NCI-H69 (cell line): ENCODE measurements at regions not wholly inside any gene's neighbourhood (a gene's known extent, or its start where the extent isn't known, plus 50 kb on each side); places are given as distances from the start of the nearest gene placed in this dataset.
A peak's percentile ranks its signal among the peaks of the same experiment; 100 is the strongest.

ENCODE experiments used
- DNase-seq: peaks from one replicate; lab custom pipeline; 2025; lab: John Stamatoyannopoulos, UW

- DNase-seq = no peak
Observed at GRCh38 chr13:94968757-94969086, 256.4 kb upstream of the SOX21 start.

- peak; percentile 41 for DNase-seq
Observed at GRCh38 chr13:94968040-94968756, 255.9 kb upstream of the SOX21 start.

- peak; percentile 57 for DNase-seq
Observed at GRCh38 chr13:94967183-94968039, 255.1 kb upstream of the SOX21 start.

- DNase-seq = peak; percentile 65
Observed at GRCh38 chr13:94966422-94966955, 254.1 kb upstream of the SOX21 start.

GRCh38 chr13:94959626-94960025, 247.3 kb upstream of the SOX21 start:
- DNase-seq = no peak

- DNase-seq = no peak
Observed at GRCh38 chr13:94956417-94957110, 244.2 kb upstream of the SOX21 start.

GRCh38 chr13:94952787-94953186, 240.4 kb upstream of the SOX21 start:
- no peak for DNase-seq

GRCh38 chr13:94950303-94950702, 238.0 kb upstream of the SOX21 start:
- DNase-seq = no peak

GRCh38 chr13:94947965-94948371, 235.6 kb upstream of the SOX21 start:
- DNase-seq = peak; percentile 14

- no peak for DNase-seq
Observed at GRCh38 chr13:94947392-94947791, 235.0 kb upstream of the SOX21 start.

GRCh38 chr13:94946039-94946438, 233.7 kb upstream of the SOX21 start:
- DNase-seq = no peak

GRCh38 chr13:94938124-94938523, 225.8 kb upstream of the SOX21 start:
- no peak for DNase-seq

- DNase-seq = no peak
Observed at GRCh38 chr13:94936633-94937032, 224.3 kb upstream of the SOX21 start.

- no peak for DNase-seq
Observed at GRCh38 chr13:94933936-94934335, 221.6 kb upstream of the SOX21 start.

GRCh38 chr13:94933230-94933751, 220.9 kb upstream of the SOX21 start:
- DNase-seq = no peak

- no peak for DNase-seq
Observed at GRCh38 chr13:94928127-94928775, 215.9 kb upstream of the SOX21 start.

GRCh38 chr13:94925263-94925662, 212.9 kb upstream of the SOX21 start:
- no peak for DNase-seq

GRCh38 chr13:94921181-94921580, 208.8 kb upstream of the SOX21 start:
- no peak for DNase-seq

GRCh38 chr13:94920578-94920977, 208.2 kb upstream of the SOX21 start:
- no peak for DNase-seq

GRCh38 chr13:94917824-94918223, 205.5 kb upstream of the SOX21 start:
- DNase-seq = no peak

- no peak for DNase-seq
Observed at GRCh38 chr13:94914895-94915294, 202.6 kb upstream of the SOX21 start.

GRCh38 chr13:94906605-94907004, 194.3 kb upstream of the SOX21 start:
- DNase-seq = no peak
